Activated B cell treated with CpG ODN at 0.5 μM for 24 hours (primary cell): ENCODE measurements at regions not wholly inside any gene's neighbourhood (a gene's known extent, or its start where the extent isn't known, plus 50 kb on each side); places are given as distances from the start of the nearest gene placed in this dataset.

Experiments used
- ATAC-seq: fragments of 200-7000 bp; cut with Tn5 transposase; one replicate; pipeline ENCODE4 v1.10.0; 2021; ENCODE audit warnings: low read depth, mild to moderate bottlenecking, moderate library complexity
- CTCF ChIA-PET: fragments of 350-600 bp; sonication (Branson Sonifier 250); formaldehyde crosslinking; loops from one replicate; lab custom pipeline; 2021; ENCODE audit warnings: antibody characterized with exemption; lab: Charles Lee
- POLR2A ChIA-PET: fragments of 350-600 bp; sonication (Branson Sonifier 250); formaldehyde crosslinking; loops from one replicate; lab custom pipeline; 2021; ENCODE audit warnings: antibody characterized with exemption; lab: Charles Lee
- DNase-seq: peaks from one replicate; pipeline ENCODE4 v3.0.0; 2022
- H3K27ac Mint-ChIP-seq: one replicate; pipeline ENCODE4 v1.8.0; 2020; ENCODE audit warnings: mixed read lengths
- H3K27me3 Mint-ChIP-seq: one replicate; pipeline ENCODE4 v1.8.0; 2021; ENCODE audit warnings: mixed read lengths
- H3K36me3 Mint-ChIP-seq: one replicate; pipeline ENCODE4 v1.8.0; 2021; ENCODE audit warnings: low read depth, mixed read lengths
- H3K4me1 Mint-ChIP-seq: one replicate; pipeline ENCODE4 v1.8.0; 2021; ENCODE audit warnings: mixed read lengths
- H3K4me3 Mint-ChIP-seq: one replicate; pipeline ENCODE4 v1.8.0; 2020; ENCODE audit warnings: mild to moderate bottlenecking, mixed read lengths
- H3K9me3 Mint-ChIP-seq: one replicate; pipeline ENCODE4 v1.8.0; 2020; ENCODE audit warnings: mixed read lengths
- CTCF ChIP-seq: fragments of 200-600 bp; IDR thresholded peaks from one replicate; pipeline ENCODE4 v1.8.0; 2022; ENCODE audit warnings: antibody characterized with exemption, mild to moderate bottlenecking
- intact Hi-C: fragments of 100-400 bp; cut with micrococcal nuclease; formaldehyde crosslinking; loops from one replicate; pipeline ENCODE4 v1.15.1; 2024

- ATAC-seq (no peak), DNase-seq (no peak)
- no peak for TF ChIP-seq CTCF
- no peak overlapping the region for H3K4me3 Mint-ChIP-seq
- CTCF ChIA-PET: no interaction called here
- POLR2A ChIA-PET: no interaction called here
- H3K36me3 Mint-ChIP-seq: no peaks in the 10 kb centered on the region
- H3K4me1 Mint-ChIP-seq: no peaks in the 10 kb centered on the region
- H3K9me3 Mint-ChIP-seq: no peaks in the 10 kb centered on the region
- intact Hi-C loops: no loop called here
- no peak overlapping the region for H3K27ac Mint-ChIP-seq
- H3K27me3 Mint-ChIP-seq: no peaks in the 10 kb centered on the region
Observed at GRCh38 chr22:47398491-47398890, 636.0 kb downstream of the TBC1D22A start.

GRCh38 chr22:47397673-47398072, 635.2 kb downstream of the TBC1D22A start:
- DNase-seq (no peak), ATAC-seq (no peak)
- no peaks in the 10 kb centered on the region for H3K27me3 Mint-ChIP-seq
- no peak for TF ChIP-seq CTCF
- no peaks in the 10 kb centered on the region for H3K4me1 Mint-ChIP-seq
- no peaks in the 10 kb centered on the region for H3K36me3 Mint-ChIP-seq
- H3K4me3 Mint-ChIP-seq: no peak overlapping the region
- POLR2A ChIA-PET: no interaction called here
- intact Hi-C loops: no loop called here
- CTCF ChIA-PET: no interaction called here
- no peaks in the 10 kb centered on the region for H3K9me3 Mint-ChIP-seq
- no peak overlapping the region for H3K27ac Mint-ChIP-seq

GRCh38 chr22:47396515-47396914, 634.1 kb downstream of the TBC1D22A start:
- ATAC-seq (no peak), DNase-seq (no peak)
- no peaks in the 10 kb centered on the region for H3K4me1 Mint-ChIP-seq
- CTCF ChIA-PET: no interaction called here
- POLR2A ChIA-PET: no interaction called here
- H3K36me3 Mint-ChIP-seq: no peaks in the 10 kb centered on the region
- no peak overlapping the region for H3K4me3 Mint-ChIP-seq
- TF ChIP-seq CTCF: no peak
- no peak overlapping the region for H3K27ac Mint-ChIP-seq
- intact Hi-C loops: no loop called here
- H3K9me3 Mint-ChIP-seq: no peaks in the 10 kb centered on the region
- no peaks in the 10 kb centered on the region for H3K27me3 Mint-ChIP-seq

GRCh38 chr22:47396105-47396504, 633.7 kb downstream of the TBC1D22A start:
- H3K27me3 Mint-ChIP-seq: no peaks in the 10 kb centered on the region
- ChIA-PET CTCF (no interaction called here), POLR2A (no interaction called here)
- no peak for TF ChIP-seq CTCF
- H3K4me1 Mint-ChIP-seq: no peaks in the 10 kb centered on the region
- no peak overlapping the region for H3K4me3 Mint-ChIP-seq
- intact Hi-C loops: no loop called here
- H3K27ac Mint-ChIP-seq: no peak overlapping the region
- ATAC-seq (no peak), DNase-seq (no peak)
- H3K9me3 Mint-ChIP-seq: no peaks in the 10 kb centered on the region
- no peaks in the 10 kb centered on the region for H3K36me3 Mint-ChIP-seq

GRCh38 chr22:47395481-47395880, 633.0 kb downstream of the TBC1D22A start:
- ATAC-seq (no peak), DNase-seq (no peak)
- Mint-ChIP-seq H3K9me3 (no peaks in the 10 kb centered on the region), H3K27me3 (no peaks in the 10 kb centered on the region), H3K4me1 (no peaks in the 10 kb centered on the region), H3K4me3 (no peak overlapping the region), H3K36me3 (no peaks in the 10 kb centered on the region), H3K27ac (no peak overlapping the region)
- POLR2A ChIA-PET: no interaction called here
- CTCF ChIA-PET: no interaction called here
- intact Hi-C loops: no loop called here
- no peak for TF ChIP-seq CTCF
